ENCODE measurements at regions not wholly inside any gene's neighbourhood (a gene's known extent, or its start where the extent isn't known, plus 50 kb on each side); places are given as distances from the start of the nearest gene placed in this dataset.
A peak's percentile ranks its signal among the peaks of the same experiment; 100 is the strongest.

GRCh38 chr13:53197424-53197823, 168.8 kb downstream of the OLFM4 start:
- peaks cover 10% of the 10 kb centered on the region for H3K27me3 ChIP-seq
- H3K9me3 ChIP-seq: no peaks in the 10 kb centered on the region
- H3K4me3 ChIP-seq: no peak overlapping the region
- TF ChIP-seq POLR2AphosphoS5 (IDR thresholded peaks at IDR 0.05; ENCODE audit: insufficient read depth in 1 of 2, low read depth in 1 of 2): no peak
- no peak for TF ChIP-seq CTCF (IDR thresholded peaks at IDR 0.05)
- TF ChIP-seq POLR2A (IDR thresholded peaks at IDR 0.05): no peak
- H3K27ac ChIP-seq: no peak overlapping the region
- intact Hi-C loops (cut with DNase I): no loop called here
- DNase-seq (ENCODE audit: extremely low spot score in 2 of 2): no peak
- no peaks in the 10 kb centered on the region for H3K36me3 ChIP-seq
- H3K4me1 ChIP-seq: peaks cover 6% of the 10 kb centered on the region

- Histone ChIP-seq H3K27me3 (peaks cover 10% of the 10 kb centered on the region), H3K27ac (no peak overlapping the region), H3K4me3 (no peak overlapping the region), H3K9me3 (no peaks in the 10 kb centered on the region), H3K4me1 (peaks cover 6% of the 10 kb centered on the region), H3K36me3 (no peaks in the 10 kb centered on the region)
- DNase-seq (ENCODE audit: extremely low spot score in 2 of 2): no peak
- no peak for TF ChIP-seq CTCF (IDR thresholded peaks at IDR 0.05)
- TF ChIP-seq POLR2A (IDR thresholded peaks at IDR 0.05): no peak
- TF ChIP-seq POLR2AphosphoS5 (IDR thresholded peaks at IDR 0.05; ENCODE audit: insufficient read depth in 1 of 2, low read depth in 1 of 2): no peak
- intact Hi-C loops (cut with DNase I): no loop called here
These were observed 169.4 kb downstream of the OLFM4 start for GRCh38 chr13:53198017-53198416.

GRCh38 chr13:53198736-53199135, 170.1 kb downstream of the OLFM4 start:
- intact Hi-C loops (cut with DNase I): no loop called here
- Histone ChIP-seq H3K27ac (no peak overlapping the region), H3K4me1 (peaks cover 6% of the 10 kb centered on the region), H3K36me3 (no peaks in the 10 kb centered on the region), H3K27me3 (peaks cover 10% of the 10 kb centered on the region), H3K4me3 (no peak overlapping the region), H3K9me3 (no peaks in the 10 kb centered on the region)
- no peak for DNase-seq (ENCODE audit: extremely low spot score in 2 of 2)
- no peak for TF ChIP-seq POLR2A (IDR thresholded peaks at IDR 0.05)
- no peak for TF ChIP-seq CTCF (IDR thresholded peaks at IDR 0.05)

GRCh38 chr13:53200075-53200474, 171.5 kb downstream of the OLFM4 start:
- H3K27ac ChIP-seq: no peak overlapping the region
- H3K4me3 ChIP-seq: no peak overlapping the region
- no peaks in the 10 kb centered on the region for H3K9me3 ChIP-seq
- intact Hi-C loops (cut with DNase I): no loop called here
- peaks cover 10% of the 10 kb centered on the region for H3K27me3 ChIP-seq
- peaks cover 6% of the 10 kb centered on the region for H3K4me1 ChIP-seq
- no peaks in the 10 kb centered on the region for H3K36me3 ChIP-seq
- TF ChIP-seq CTCF (IDR thresholded peaks at IDR 0.05) (no peak), POLR2AphosphoS5 (IDR thresholded peaks at IDR 0.05; ENCODE audit: insufficient read depth in 1 of 2, low read depth in 1 of 2) (no peak), POLR2A (IDR thresholded peaks at IDR 0.05) (no peak)
- DNase-seq (ENCODE audit: extremely low spot score in 2 of 2): no peak

- Histone ChIP-seq H3K27ac (no peak overlapping the region), H3K27me3 (peaks cover 10% of the 10 kb centered on the region), H3K4me3 (peak overlapping the region in 1 of 2 donors; percentile 3), H3K9me3 (no peaks in the 10 kb centered on the region), H3K36me3 (no peaks in the 10 kb centered on the region), H3K4me1 (peaks cover 6% of the 10 kb centered on the region)
- no peak for DNase-seq (ENCODE audit: extremely low spot score in 2 of 2)
- TF ChIP-seq CTCF (IDR thresholded peaks at IDR 0.05) (no peak), POLR2A (IDR thresholded peaks at IDR 0.05) (no peak), POLR2AphosphoS5 (IDR thresholded peaks at IDR 0.05; ENCODE audit: insufficient read depth in 1 of 2, low read depth in 1 of 2) (no peak)
- intact Hi-C loops (cut with DNase I): no loop called here
These were observed 172.2 kb downstream of the OLFM4 start for GRCh38 chr13:53200498-53201453.
